Astrocyte (in vitro differentiated cells and primary cell): ENCODE measurements at regions not wholly inside any gene's neighbourhood (a gene's known extent, or its start where the extent isn't known, plus 50 kb on each side); places are given as distances from the start of the nearest gene placed in this dataset.
A peak's percentile ranks its signal among the peaks of the same experiment; 100 is the strongest.

Source experiments
- DNase-seq: peaks from one replicate; pipeline ENCODE4 v3.0.0-alpha.2; 2010; ENCODE audit warnings: low read depth
- FAIRE-seq: peaks from 2 replicates; lab custom pipeline; 2011; peaks lifted over from hg19 to GRCh38; lab: Jason Lieb, UNC
- H2AFZ ChIP-seq: 2 replicates; pipeline ENCODE4 v1.6.0; 2012; ENCODE audit warnings: low read depth, low read length, inconsistent platforms
- H3K27ac ChIP-seq: 2 replicates; pipeline ENCODE4 v1.5.1; 2011; ENCODE audit warnings: low read depth, low read length, inconsistent platforms
- H3K27me3 ChIP-seq: 2 replicates; pipeline ENCODE4 v1.6.0; 2011; ENCODE audit warnings: low read length, inconsistent platforms; ENCODE audit not compliant: insufficient read depth
- H3K36me3 ChIP-seq: 2 replicates; pipeline ENCODE4 v1.5.1; 2011; ENCODE audit warnings: low read length, inconsistent platforms; ENCODE audit not compliant: insufficient read depth
- H3K4me1 ChIP-seq: 2 replicates; pipeline ENCODE4 v1.5.1; 2011; ENCODE audit warnings: low read length, inconsistent platforms; ENCODE audit not compliant: insufficient read depth
- H3K4me2 ChIP-seq: 2 replicates; pipeline ENCODE4 v1.6.0; 2012; ENCODE audit warnings: low read length, inconsistent platforms
- H3K4me3 ChIP-seq: 2 replicates; pipeline ENCODE4 v1.5.1; 2011; ENCODE audit warnings: low read depth, mild to moderate bottlenecking, low read length, inconsistent platforms; ENCODE audit not compliant: insufficient read depth
- H3K79me2 ChIP-seq: 2 replicates; pipeline ENCODE4 v1.6.0; 2012; ENCODE audit warnings: mild to moderate bottlenecking, low read length, inconsistent platforms; ENCODE audit not compliant: insufficient read depth
- H3K9ac ChIP-seq: 2 replicates; pipeline ENCODE4 v1.6.0; 2012; ENCODE audit warnings: mild to moderate bottlenecking, low read length, inconsistent platforms
- H3K9me3 ChIP-seq: 2 replicates; pipeline ENCODE4 v1.5.1; 2012; ENCODE audit warnings: low read depth, mild to moderate bottlenecking, low read length, inconsistent platforms; ENCODE audit not compliant: insufficient read depth
- H4K20me1 ChIP-seq: 2 replicates; pipeline ENCODE4 v1.6.0; 2012; ENCODE audit warnings: low read length, inconsistent platforms; ENCODE audit not compliant: insufficient read depth
- H3K27ac Mint-ChIP-seq: one replicate; pipeline ENCODE4 v1.8.0; 2021; ENCODE audit warnings: mild to moderate bottlenecking, mixed read lengths; ENCODE audit not compliant: unreplicated experiment
- H3K27me3 Mint-ChIP-seq: one replicate; pipeline ENCODE4 v1.8.0; 2021; ENCODE audit warnings: low read depth, mixed read lengths; ENCODE audit not compliant: unreplicated experiment
- H3K36me3 Mint-ChIP-seq: one replicate; pipeline ENCODE4 v1.8.0; 2021; ENCODE audit warnings: low read depth, mixed read lengths; ENCODE audit not compliant: unreplicated experiment
- H3K4me1 Mint-ChIP-seq: one replicate; pipeline ENCODE4 v1.8.0; 2021; ENCODE audit warnings: low read depth, mixed read lengths; ENCODE audit not compliant: unreplicated experiment
- H3K4me3 Mint-ChIP-seq: one replicate; pipeline ENCODE4 v1.8.0; 2021; ENCODE audit warnings: mild to moderate bottlenecking, moderate library complexity, mixed read lengths; ENCODE audit not compliant: unreplicated experiment
- H3K9me3 Mint-ChIP-seq: one replicate; pipeline ENCODE4 v1.8.0; 2021; ENCODE audit warnings: mild to moderate bottlenecking, mixed read lengths; ENCODE audit not compliant: unreplicated experiment
- EZH2 ChIP-seq: IDR thresholded peaks from 2 replicates; pipeline ENCODE4 v1.6.1; 2012; ENCODE audit warnings: mild to moderate bottlenecking, low read length, inconsistent platforms; ENCODE audit not compliant: insufficient read depth
- TF ChIP-seq, protein P1 (sequence below): IDR thresholded peaks from 2 replicates; pipeline ENCODE4 v1.5.1; 2011; ENCODE audit warnings: low read depth, mild to moderate bottlenecking, inconsistent platforms, low read length, moderate library complexity; ENCODE audit not compliant: insufficient read depth

DNA sequence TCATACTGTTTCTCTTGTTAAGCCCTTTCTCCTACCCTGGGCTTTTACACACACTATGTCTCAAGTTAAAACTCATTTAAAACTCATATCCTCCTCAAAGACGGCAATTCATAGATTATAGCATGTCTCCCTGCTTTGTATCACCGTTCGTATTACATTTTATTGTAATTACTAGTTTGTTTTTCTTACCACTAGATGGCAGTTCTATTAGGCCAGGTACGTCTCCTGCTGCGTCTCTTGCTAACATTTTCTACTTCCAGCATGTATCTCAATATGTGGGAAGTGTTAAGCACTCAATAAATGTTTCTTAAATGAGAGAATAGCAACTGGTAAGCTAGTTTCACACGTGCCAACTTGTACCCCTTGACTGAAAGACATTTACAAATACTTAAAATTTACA lies 450.3 kb upstream of the PCDH7 start:
- H3K9me3 Mint-ChIP-seq, result peaks cover 7% of the 10 kb centered on the region
- H3K4me2 ChIP-seq, result no peak overlapping the region
- no peaks in the 10 kb centered on the region for H3K27me3 ChIP-seq
- FAIRE-seq (no peak), DNase-seq (no peak)
- no peak overlapping the region for H2AFZ ChIP-seq
- H3K36me3 ChIP-seq, result no peaks in the 10 kb centered on the region
- H3K27me3 Mint-ChIP-seq, result no peaks in the 10 kb centered on the region
- TF ChIP-seq EZH2, result no peak
- TF ChIP-seq, protein P1, sequence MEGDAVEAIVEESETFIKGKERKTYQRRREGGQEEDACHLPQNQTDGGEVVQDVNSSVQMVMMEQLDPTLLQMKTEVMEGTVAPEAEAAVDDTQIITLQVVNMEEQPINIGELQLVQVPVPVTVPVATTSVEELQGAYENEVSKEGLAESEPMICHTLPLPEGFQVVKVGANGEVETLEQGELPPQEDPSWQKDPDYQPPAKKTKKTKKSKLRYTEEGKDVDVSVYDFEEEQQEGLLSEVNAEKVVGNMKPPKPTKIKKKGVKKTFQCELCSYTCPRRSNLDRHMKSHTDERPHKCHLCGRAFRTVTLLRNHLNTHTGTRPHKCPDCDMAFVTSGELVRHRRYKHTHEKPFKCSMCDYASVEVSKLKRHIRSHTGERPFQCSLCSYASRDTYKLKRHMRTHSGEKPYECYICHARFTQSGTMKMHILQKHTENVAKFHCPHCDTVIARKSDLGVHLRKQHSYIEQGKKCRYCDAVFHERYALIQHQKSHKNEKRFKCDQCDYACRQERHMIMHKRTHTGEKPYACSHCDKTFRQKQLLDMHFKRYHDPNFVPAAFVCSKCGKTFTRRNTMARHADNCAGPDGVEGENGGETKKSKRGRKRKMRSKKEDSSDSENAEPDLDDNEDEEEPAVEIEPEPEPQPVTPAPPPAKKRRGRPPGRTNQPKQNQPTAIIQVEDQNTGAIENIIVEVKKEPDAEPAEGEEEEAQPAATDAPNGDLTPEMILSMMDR, result peak; percentile 14
- no peaks in the 10 kb centered on the region for H3K36me3 Mint-ChIP-seq
- H3K79me2 ChIP-seq, result no peaks in the 10 kb centered on the region
- H3K4me1 ChIP-seq, result no peaks in the 10 kb centered on the region
- no peak overlapping the region for H3K27ac ChIP-seq
- H3K4me3 ChIP-seq, result no peak overlapping the region
- H3K9ac ChIP-seq, result no peak overlapping the region
- no peaks in the 10 kb centered on the region for H4K20me1 ChIP-seq
- H3K4me1 Mint-ChIP-seq, result no peaks in the 10 kb centered on the region
- peaks cover 2% of the 10 kb centered on the region for H3K9me3 ChIP-seq
- H3K4me3 Mint-ChIP-seq, result no peak overlapping the region
- H3K27ac Mint-ChIP-seq, result no peak overlapping the region

DNA sequence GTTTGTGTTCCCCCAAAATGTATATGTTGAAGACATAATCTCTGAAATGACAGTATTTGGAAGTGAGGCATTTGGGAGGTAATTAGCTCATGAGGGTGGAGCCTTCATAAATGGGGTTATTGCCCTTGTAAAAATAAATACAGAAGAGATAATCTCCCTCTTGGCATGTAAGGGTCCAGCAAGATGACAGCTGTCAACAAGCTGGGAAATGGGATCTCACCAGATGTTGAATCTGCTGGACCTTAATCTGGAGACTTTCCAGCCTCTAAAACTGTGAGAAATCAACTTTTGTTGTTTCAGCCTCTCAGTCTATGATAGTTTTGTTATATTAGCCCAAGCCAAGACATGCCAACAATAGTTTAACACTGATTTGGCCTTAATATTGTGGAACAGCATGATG lies 438.2 kb upstream of the PCDH7 start:
- DNase-seq (no peak), FAIRE-seq (no peak)
- no peaks in the 10 kb centered on the region for H3K4me1 ChIP-seq
- Mint-ChIP-seq H3K9me3 (no peaks in the 10 kb centered on the region), H3K4me3 (no peak overlapping the region), H3K36me3 (no peaks in the 10 kb centered on the region), H3K27ac (no peak overlapping the region), H3K4me1 (no peaks in the 10 kb centered on the region), H3K27me3 (no peaks in the 10 kb centered on the region)
- no peak overlapping the region for H3K4me3 ChIP-seq
- H3K27ac ChIP-seq, result no peak overlapping the region
- no peaks in the 10 kb centered on the region for H3K9me3 ChIP-seq
- H2AFZ ChIP-seq, result no peak overlapping the region
- H3K79me2 ChIP-seq, result no peaks in the 10 kb centered on the region
- no peaks in the 10 kb centered on the region for H3K36me3 ChIP-seq
- no peaks in the 10 kb centered on the region for H4K20me1 ChIP-seq
- TF ChIP-seq, protein P1, result no peak
- no peak for TF ChIP-seq EZH2
- H3K4me2 ChIP-seq, result no peak overlapping the region
- H3K9ac ChIP-seq, result no peak overlapping the region
- H3K27me3 ChIP-seq, result no peaks in the 10 kb centered on the region

DNA sequence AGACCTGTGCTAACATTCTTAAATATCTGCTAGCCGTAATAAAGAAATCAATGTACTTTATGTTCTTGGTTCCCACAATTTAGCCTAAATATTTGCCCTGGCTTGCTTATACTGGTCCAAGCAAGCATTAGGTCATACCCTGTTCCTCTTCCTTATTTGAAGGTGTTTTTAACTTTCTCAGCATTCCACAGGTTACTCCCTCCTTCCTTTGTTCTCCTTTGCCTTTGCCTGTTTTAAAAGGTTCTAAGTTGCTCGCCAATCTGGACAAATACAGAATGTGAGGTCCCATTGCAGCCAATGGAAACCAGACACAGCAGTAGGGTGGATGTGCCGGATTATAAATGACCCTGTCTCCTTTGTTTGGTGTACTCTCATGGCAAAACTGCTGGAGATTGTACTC lies 436.8 kb upstream of the PCDH7 start:
- Mint-ChIP-seq H3K27ac (no peak overlapping the region), H3K27me3 (no peaks in the 10 kb centered on the region), H3K4me3 (no peak overlapping the region), H3K4me1 (no peaks in the 10 kb centered on the region), H3K9me3 (no peaks in the 10 kb centered on the region), H3K36me3 (no peaks in the 10 kb centered on the region)
- Histone ChIP-seq H3K9me3 (no peaks in the 10 kb centered on the region), H2AFZ (no peak overlapping the region), H3K4me3 (no peak overlapping the region), H3K4me2 (no peak overlapping the region), H3K36me3 (no peaks in the 10 kb centered on the region), H3K79me2 (no peaks in the 10 kb centered on the region), H4K20me1 (no peaks in the 10 kb centered on the region), H3K9ac (no peak overlapping the region), H3K27ac (no peak overlapping the region), H3K4me1 (no peaks in the 10 kb centered on the region), H3K27me3 (no peaks in the 10 kb centered on the region)
- no peak for TF ChIP-seq EZH2
- TF ChIP-seq, protein P1, result no peak
- DNase-seq (no peak), FAIRE-seq (no peak)
